Large intestine (tissue), 3 donors: ENCODE measurements at regions not wholly inside any gene's neighbourhood (a gene's known extent, or its start where the extent isn't known, plus 50 kb on each side); places are given as distances from the start of the nearest gene placed in this dataset.
A peak's percentile ranks its signal among the peaks of the same experiment; 100 is the strongest.
"Not testable (repeated sequence)": the region's sequence is repeated elsewhere in the genome, so short reads cannot be mapped to it uniquely, and the experiment has no call there.

Source experiments
- DNase-seq, 2 donors: peaks; one replicate each; pipeline versions ENCODE4 v3.0.0 to v3.0.0-alpha.2; 2013
- H3K27ac ChIP-seq: one replicate; pipeline ENCODE4 v1.5.1; 2013; ENCODE audit warnings: low read length
- H3K27me3 ChIP-seq: 2 replicates; pipeline ENCODE4 v1.6.1; 2013; ENCODE audit warnings: low read length; ENCODE audit not compliant: control insufficient read depth, insufficient read depth
- H3K36me3 ChIP-seq: 2 replicates; pipeline ENCODE4 v1.6.1; 2013; ENCODE audit warnings: low read length; ENCODE audit not compliant: control insufficient read depth, insufficient read depth
- H3K4me1 ChIP-seq: one replicate; pipeline ENCODE4 v1.6.1; 2013; ENCODE audit warnings: low read length; ENCODE audit not compliant: control insufficient read depth, insufficient read depth
- H3K4me3 ChIP-seq: one replicate; pipeline ENCODE4 v1.5.1; 2013; ENCODE audit warnings: low read length
- H3K9me3 ChIP-seq: one replicate; pipeline ENCODE4 v1.6.1; 2013; ENCODE audit warnings: mild to moderate bottlenecking, low read depth, low read length, moderate library complexity; ENCODE audit not compliant: control insufficient read depth
- WGBS: methylation state at CpG from one replicate; pipeline ENCODE4 v1.1.5; 2013; ENCODE audit warnings: low lambda C conversion rate; ENCODE audit not compliant: insufficient coverage; 5-methylcytosine and 5-hydroxymethylcytosine counted together

DNA sequence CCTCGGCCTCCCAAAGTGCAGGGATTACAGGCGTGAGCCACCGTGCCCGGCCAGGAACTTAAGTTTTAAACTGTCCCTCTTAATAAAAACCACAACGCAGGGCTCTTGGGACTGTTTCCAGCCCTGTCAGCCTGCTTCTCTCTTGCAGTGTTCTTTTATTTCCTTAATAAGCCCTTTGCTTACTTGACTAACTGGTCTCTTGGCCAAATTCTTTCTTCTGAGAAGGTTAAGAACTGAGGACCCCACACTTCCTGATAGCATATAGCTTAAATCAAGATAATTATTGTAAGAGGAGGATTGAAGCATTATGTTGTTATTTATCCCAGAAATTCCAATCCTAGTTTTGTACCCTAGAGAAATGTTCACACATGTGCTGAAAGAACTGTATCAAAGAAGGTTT, 128.2 kb upstream of the UXS1 start:
- H3K4me3 ChIP-seq, result no peak overlapping the region
- no peaks in the 10 kb centered on the region for H3K27me3 ChIP-seq
- no peaks in the 10 kb centered on the region for H3K36me3 ChIP-seq
- WGBS, result no CpG with 5 or more reads among the region's 5 CpGs
- DNase-seq, result no peak
- H3K27ac ChIP-seq, result no peak overlapping the region
- no peaks in the 10 kb centered on the region for H3K9me3 ChIP-seq
- peaks cover 4% of the 10 kb centered on the region for H3K4me1 ChIP-seq

DNA sequence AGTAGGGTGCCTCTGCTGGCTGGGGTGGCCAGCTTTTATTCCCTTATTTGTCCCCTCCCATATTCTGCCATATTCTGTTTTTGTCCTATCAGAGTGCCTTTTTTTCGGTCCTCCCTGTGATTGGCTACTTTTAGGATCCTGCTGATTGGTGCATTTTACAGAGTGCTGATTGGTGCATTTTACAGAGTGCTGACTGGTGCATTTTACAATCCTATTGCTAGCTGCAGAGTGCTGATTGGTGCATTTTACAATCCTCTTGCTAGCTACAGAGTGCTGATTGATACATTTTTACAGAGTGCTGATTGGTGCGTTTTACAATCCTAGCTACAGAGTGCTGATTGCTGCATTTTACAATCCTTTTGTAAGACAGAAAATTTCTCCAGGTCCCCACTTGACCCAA, 126.3 kb upstream of the UXS1 start:
- not testable (repeated sequence) for H3K4me1 ChIP-seq, H3K9me3 ChIP-seq, H3K27ac ChIP-seq, H3K4me3 ChIP-seq, H3K36me3 ChIP-seq, DNase-seq, H3K27me3 ChIP-seq
- no CpG with 5 or more reads among the region's 2 CpGs for WGBS

DNA sequence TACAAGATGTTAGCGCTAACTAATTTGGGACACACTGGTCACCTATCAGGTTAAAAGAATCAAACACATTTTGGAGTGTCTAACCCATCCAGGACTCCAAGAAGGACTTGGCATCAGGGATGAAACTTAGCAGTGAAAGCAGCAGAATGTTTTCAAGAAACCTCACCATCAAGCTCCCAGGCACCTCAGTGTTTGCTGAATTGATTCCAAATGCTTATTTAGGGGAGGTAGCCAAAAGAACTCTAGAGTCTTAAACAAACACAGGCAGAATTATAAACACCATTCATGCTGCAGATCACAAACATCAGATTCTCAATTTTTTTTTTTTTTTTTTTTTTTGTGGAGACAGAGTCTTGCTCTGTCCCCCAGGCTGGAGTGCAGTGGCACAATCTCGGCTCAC, 122.8 kb upstream of the UXS1 start:
- DNase-seq, result no peak
- no peak overlapping the region for H3K4me3 ChIP-seq
- no CpG with 5 or more reads among the region's 2 CpGs for WGBS
- H3K4me1 ChIP-seq, result peaks cover 4% of the 10 kb centered on the region
- no peaks in the 10 kb centered on the region for H3K9me3 ChIP-seq
- H3K36me3 ChIP-seq, result no peaks in the 10 kb centered on the region
- no peak overlapping the region for H3K27ac ChIP-seq
- no peaks in the 10 kb centered on the region for H3K27me3 ChIP-seq

DNA sequence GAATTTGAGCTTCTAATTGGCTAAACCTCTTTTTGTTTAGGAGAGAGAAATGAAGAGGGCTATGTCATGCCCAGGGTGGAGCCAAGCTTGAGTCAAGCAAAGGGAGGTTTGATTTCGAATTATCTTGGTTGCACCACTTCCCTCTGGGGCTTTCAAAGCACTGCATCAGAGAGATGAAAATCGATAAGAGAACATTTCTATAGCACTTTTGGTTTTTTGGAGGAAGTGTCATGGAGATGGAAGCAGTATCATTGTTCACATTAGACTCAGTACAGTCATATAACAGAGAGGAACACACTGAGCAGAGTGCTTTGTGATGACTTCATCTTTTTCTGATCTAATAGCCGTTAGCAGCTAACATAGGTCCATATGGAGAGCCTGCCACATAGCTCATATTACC, 120.3 kb upstream of the UXS1 start:
- H3K4me1 ChIP-seq, result peaks cover 10% of the 10 kb centered on the region
- no peak overlapping the region for H3K4me3 ChIP-seq
- DNase-seq, result no peak
- no peaks in the 10 kb centered on the region for H3K27me3 ChIP-seq
- WGBS, result 80% methylated on average over 1 of the region's 3 CpGs
- H3K27ac ChIP-seq, result no peak overlapping the region
- no peaks in the 10 kb centered on the region for H3K36me3 ChIP-seq
- H3K9me3 ChIP-seq, result peaks cover 3% of the 10 kb centered on the region

DNA sequence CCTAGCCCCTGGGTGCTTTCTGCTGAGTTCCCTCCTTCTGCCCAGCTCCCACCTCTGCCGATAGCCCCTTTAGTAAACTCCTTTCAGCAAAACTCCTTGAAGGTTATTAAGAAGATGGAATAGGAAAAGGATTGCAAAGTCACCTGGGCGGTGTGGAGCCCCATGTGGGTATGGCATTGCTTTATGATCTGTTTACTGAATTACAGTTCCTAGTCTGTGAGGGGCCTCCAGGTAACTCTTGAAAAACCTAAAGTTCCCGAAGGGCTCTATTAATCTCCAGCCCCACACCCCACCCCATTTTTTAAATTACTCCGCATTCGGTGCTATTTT, 116.9 kb upstream of the UXS1 start:
- no CpG with 5 or more reads among the region's 5 CpGs for WGBS
- no peaks in the 10 kb centered on the region for H3K36me3 ChIP-seq
- no peak overlapping the region for H3K27ac ChIP-seq
- peaks cover 3% of the 10 kb centered on the region for H3K9me3 ChIP-seq
- H3K4me3 ChIP-seq, result no peak overlapping the region
- peak; percentile 19 to 66 for DNase-seq
- peaks cover 10% of the 10 kb centered on the region for H3K4me1 ChIP-seq
- no peaks in the 10 kb centered on the region for H3K27me3 ChIP-seq

DNA sequence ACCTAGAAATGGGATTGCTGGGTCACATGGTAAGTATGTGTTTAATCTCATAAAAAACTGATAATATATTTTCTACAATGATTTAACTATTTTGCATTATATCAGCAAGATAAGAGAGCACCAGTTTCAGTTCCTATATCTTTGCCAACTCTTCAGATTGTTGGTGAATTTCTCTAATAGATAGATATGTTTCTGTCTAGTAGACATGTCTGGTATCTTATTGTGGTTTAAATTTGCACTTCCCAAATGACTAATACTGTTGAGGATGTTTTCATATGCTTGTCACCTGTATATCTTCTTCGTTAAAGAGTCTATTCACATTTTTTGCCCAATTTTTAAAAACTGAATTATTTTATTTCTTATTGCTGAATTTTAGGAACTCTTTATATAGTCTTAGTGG, 113.8 kb upstream of the UXS1 start:
- DNase-seq, result no peak
- peaks cover 3% of the 10 kb centered on the region for H3K9me3 ChIP-seq
- no peak overlapping the region for H3K27ac ChIP-seq
- H3K4me3 ChIP-seq, result no peak overlapping the region
- 100% methylated on average over 1 of the region's 1 CpG for WGBS
- H3K4me1 ChIP-seq, result peaks cover 10% of the 10 kb centered on the region
- H3K27me3 ChIP-seq, result no peaks in the 10 kb centered on the region
- no peaks in the 10 kb centered on the region for H3K36me3 ChIP-seq

GRCh38 chr2:106306387-106306786, 112.3 kb upstream of the UXS1 start:
- H3K4me3 ChIP-seq, result no peak overlapping the region
- H3K36me3 ChIP-seq, result no peaks in the 10 kb centered on the region
- H3K27ac ChIP-seq, result no peak overlapping the region
- H3K9me3 ChIP-seq, result peaks cover 3% of the 10 kb centered on the region
- H3K27me3 ChIP-seq, result no peaks in the 10 kb centered on the region
- no peak for DNase-seq
- peaks cover 10% of the 10 kb centered on the region for H3K4me1 ChIP-seq
- WGBS, result no CpG with 5 or more reads among the region's 3 CpGs

DNA sequence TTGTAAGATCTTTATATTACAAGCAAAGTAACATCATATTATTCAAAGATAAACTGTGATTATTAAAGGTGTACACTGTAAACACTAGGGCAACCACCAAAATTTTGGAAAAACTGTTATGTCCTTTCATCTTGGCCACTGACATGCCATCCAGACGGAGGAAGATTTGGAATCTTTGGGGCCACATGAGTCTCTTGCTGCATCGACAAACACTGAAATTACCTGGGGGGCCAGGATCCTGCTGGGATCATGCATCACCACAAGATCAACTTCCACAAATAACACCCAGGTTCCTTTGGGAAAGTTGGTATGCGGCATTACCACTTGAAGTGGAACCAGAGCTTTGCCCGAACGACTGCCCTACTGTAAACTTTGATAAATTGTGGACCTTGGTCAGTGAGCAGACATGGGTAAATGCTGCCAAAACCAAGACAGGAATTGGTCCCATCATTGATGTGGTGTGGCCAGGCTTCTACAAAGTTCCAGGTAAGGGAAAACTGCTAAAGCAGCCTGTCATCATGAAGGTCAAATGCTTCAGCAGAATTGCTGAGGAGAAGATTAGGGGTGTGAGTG, 110.6 kb upstream of the UXS1 start:
- Histone ChIP-seq H3K4me3 (no peak overlapping the region), H3K36me3 (no peaks in the 10 kb centered on the region), H3K27me3 (no peaks in the 10 kb centered on the region), H3K4me1 (no peaks in the 10 kb centered on the region), H3K27ac (no peak overlapping the region), H3K9me3 (no peaks in the 10 kb centered on the region)
- no peak for DNase-seq
- WGBS, result no CpG with 5 or more reads among the region's 5 CpGs

GRCh38 chr2:106299696-106300095, 105.6 kb upstream of the UXS1 start:
- no peak overlapping the region for H3K4me3 ChIP-seq
- DNase-seq, result peak; percentile 21 to 67
- H3K27me3 ChIP-seq, result no peaks in the 10 kb centered on the region
- no peaks in the 10 kb centered on the region for H3K36me3 ChIP-seq
- peak overlapping the region; percentile 29 for H3K27ac ChIP-seq
- no peaks in the 10 kb centered on the region for H3K9me3 ChIP-seq
- WGBS, result no CpG with 5 or more reads among the region's 2 CpGs
- no peaks in the 10 kb centered on the region for H3K4me1 ChIP-seq

- Histone ChIP-seq H3K36me3 (no peaks in the 10 kb centered on the region), H3K27me3 (no peaks in the 10 kb centered on the region), H3K9me3 (no peaks in the 10 kb centered on the region), H3K27ac (no peak overlapping the region), H3K4me3 (no peak overlapping the region), H3K4me1 (peaks cover 6% of the 10 kb centered on the region)
- no peak for DNase-seq
- WGBS, result 100% methylated on average over 1 of the region's 8 CpGs
These were observed 102.2 kb upstream of the UXS1 start for GRCh38 chr2:106296182-106296815.

DNA sequence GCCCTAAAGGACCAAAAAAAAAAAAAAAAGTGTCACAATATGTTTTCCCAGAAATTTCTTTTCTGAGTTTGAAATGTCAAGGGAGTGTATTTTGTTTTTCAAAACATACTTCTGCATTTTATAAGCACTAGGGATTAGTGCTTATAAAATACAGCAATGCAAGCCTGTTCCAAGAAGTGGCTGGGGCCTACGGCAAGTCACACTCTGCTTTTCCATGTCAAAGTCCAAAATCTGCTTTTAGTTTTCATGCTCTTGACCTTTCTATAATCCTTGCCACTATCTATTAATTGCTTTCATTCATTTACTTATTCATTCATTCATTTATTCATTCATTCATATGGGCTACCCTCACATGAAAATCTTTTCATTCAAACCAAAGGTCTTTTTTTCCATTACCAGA, 100.1 kb upstream of the UXS1 start:
- Histone ChIP-seq H3K4me1 (peaks cover 6% of the 10 kb centered on the region), H3K27me3 (no peaks in the 10 kb centered on the region), H3K36me3 (no peaks in the 10 kb centered on the region), H3K27ac (no peak overlapping the region), H3K4me3 (no peak overlapping the region), H3K9me3 (no peaks in the 10 kb centered on the region)
- WGBS, result 44% methylated on average over 1 of the region's 1 CpG
- peak in 1 of 2 donors; percentile 69 for DNase-seq
